Endothelial cell (in vitro differentiated cells): ENCODE measurements at regions not wholly inside any gene's neighbourhood (a gene's known extent, or its start where the extent isn't known, plus 50 kb on each side); places are given as distances from the start of the nearest gene placed in this dataset.

ENCODE experiments used
- DNase-seq: peaks from one replicate; pipeline ENCODE4 v3.0.0; 2021; ENCODE audit warnings: low spot score
- H3K27ac Mint-ChIP-seq: one replicate; pipeline ENCODE4 v1.8.0; 2021; ENCODE audit warnings: mixed read lengths, inconsistent platforms; ENCODE audit not compliant: unreplicated experiment
- H3K27me3 Mint-ChIP-seq: one replicate; pipeline ENCODE4 v1.8.0; 2021; ENCODE audit warnings: mild to moderate bottlenecking, moderate library complexity, mixed read lengths, inconsistent platforms; ENCODE audit not compliant: unreplicated experiment
- H3K36me3 Mint-ChIP-seq: one replicate; pipeline ENCODE4 v1.8.0; 2021; ENCODE audit warnings: mild to moderate bottlenecking, low read depth, mixed read lengths, inconsistent platforms; ENCODE audit not compliant: unreplicated experiment
- H3K4me1 Mint-ChIP-seq: one replicate; pipeline ENCODE4 v1.8.0; 2021; ENCODE audit warnings: mild to moderate bottlenecking, mixed read lengths, inconsistent platforms; ENCODE audit not compliant: unreplicated experiment
- H3K4me3 Mint-ChIP-seq: one replicate; pipeline ENCODE4 v1.8.0; 2021; ENCODE audit warnings: mild to moderate bottlenecking, mixed read lengths, inconsistent platforms; ENCODE audit not compliant: unreplicated experiment
- H3K9me3 Mint-ChIP-seq: one replicate; pipeline ENCODE4 v1.8.0; 2021; ENCODE audit warnings: mixed read lengths, inconsistent platforms; ENCODE audit not compliant: unreplicated experiment
- CTCF ChIP-seq: fragments of 200-600 bp; sonication (generic); IDR thresholded peaks from one replicate; pipeline ENCODE4 v1.5.0; 2021; ENCODE audit warnings: antibody characterized with exemption; ENCODE audit not compliant: unreplicated experiment

DNA sequence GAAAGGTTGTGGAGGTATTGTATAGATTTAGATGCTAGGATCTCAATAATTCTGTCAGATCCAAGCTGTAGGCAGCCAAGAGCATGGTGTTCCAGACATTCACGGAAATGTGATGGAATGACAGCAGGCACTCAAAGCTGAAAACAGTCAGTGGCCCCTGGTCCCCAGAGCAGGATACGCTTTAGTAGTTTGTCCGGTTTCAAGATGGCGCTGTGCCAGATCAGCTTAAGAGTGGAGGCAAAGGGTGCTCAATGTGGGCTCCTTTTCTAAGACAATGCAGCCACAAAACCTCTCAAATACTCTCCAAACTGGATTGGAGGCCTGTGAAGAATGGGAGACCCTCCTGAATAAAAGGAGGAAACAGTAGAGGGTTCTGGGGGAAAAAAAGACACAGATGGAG is 291.2 kb upstream of the HS3ST1 start:
- Mint-ChIP-seq H3K27ac (no peak overlapping the region), H3K36me3 (no peaks in the 10 kb centered on the region), H3K4me1 (peaks cover 3% of the 10 kb centered on the region), H3K9me3 (no peaks in the 10 kb centered on the region), H3K27me3 (no peaks in the 10 kb centered on the region), H3K4me3 (no peak overlapping the region)
- TF ChIP-seq CTCF: no peak
- DNase-seq: no peak

DNA sequence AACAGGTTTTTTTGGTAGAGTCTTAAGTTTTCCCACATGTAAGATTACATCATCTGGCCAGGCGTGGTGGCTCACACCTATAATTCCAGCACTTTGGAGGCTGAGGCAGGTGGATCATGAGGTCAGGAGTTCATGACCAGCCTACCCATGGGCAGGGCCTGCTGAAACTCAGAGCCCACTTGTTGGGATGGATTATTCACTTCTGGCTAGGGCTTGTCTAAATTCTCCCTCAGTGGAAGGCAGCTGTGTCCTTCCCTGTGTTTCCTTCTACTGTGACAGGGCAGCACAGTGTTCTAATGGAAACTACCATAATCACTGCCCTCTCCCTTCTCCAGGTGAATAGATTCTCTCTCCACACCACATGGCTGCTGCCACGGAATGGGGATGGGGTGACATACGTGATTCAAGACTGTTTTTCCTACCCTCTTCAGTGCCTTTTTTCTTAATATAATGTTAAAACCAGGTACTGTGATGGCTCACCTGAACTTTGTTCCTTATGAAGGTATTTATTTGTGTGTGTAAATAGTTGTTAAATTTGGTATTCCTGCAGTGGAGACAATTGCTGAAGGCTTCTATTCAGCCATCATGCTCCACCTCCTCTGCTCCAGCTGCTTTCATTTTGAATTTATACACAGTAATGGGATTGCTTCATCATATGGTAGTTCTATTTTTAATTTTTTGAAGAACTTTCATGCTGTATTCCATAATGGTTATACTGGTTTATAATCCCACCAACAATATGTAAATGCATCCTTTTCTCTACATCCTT is 287.2 kb upstream of the HS3ST1 start:
- H3K4me3 Mint-ChIP-seq: no peak overlapping the region
- no peaks in the 10 kb centered on the region for H3K9me3 Mint-ChIP-seq
- no peak for TF ChIP-seq CTCF
- H3K27me3 Mint-ChIP-seq: no peaks in the 10 kb centered on the region
- peaks cover 3% of the 10 kb centered on the region for H3K4me1 Mint-ChIP-seq
- no peak for DNase-seq
- H3K36me3 Mint-ChIP-seq: no peaks in the 10 kb centered on the region
- no peak overlapping the region for H3K27ac Mint-ChIP-seq

DNA sequence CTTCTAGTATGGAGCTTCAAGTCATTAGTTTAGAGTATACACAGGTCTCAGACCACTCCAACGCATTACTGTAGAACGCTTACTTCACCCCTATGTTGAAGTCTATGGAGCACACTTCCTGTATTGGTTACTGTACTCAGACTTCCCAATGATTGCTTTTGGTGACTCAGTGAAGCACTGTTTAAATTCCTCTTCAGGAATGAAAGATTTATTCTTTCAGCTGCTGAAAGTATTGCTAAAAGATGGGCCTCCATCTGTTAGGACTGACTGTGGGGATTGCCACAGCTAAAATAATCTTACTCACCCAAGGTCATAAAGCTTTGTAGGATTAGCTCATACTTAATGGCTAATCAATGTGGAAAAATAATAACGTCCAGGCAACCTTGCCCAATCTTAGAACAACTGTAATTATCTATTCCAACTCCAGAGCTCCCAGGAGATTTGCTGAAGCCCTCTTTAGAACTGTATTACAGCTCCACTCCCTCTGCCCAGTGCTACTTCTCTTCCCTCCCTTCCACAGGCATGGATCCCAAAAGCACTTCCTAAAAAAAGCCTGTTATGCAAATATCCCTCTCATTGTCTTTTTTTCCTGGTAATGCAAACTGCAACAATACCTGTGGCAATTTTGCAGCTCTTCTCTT is 281.9 kb upstream of the HS3ST1 start:
- DNase-seq: no peak
- no peak for TF ChIP-seq CTCF
- Mint-ChIP-seq H3K4me1 (no peaks in the 10 kb centered on the region), H3K27ac (no peak overlapping the region), H3K4me3 (no peak overlapping the region), H3K36me3 (no peaks in the 10 kb centered on the region), H3K27me3 (no peaks in the 10 kb centered on the region), H3K9me3 (no peaks in the 10 kb centered on the region)

DNA sequence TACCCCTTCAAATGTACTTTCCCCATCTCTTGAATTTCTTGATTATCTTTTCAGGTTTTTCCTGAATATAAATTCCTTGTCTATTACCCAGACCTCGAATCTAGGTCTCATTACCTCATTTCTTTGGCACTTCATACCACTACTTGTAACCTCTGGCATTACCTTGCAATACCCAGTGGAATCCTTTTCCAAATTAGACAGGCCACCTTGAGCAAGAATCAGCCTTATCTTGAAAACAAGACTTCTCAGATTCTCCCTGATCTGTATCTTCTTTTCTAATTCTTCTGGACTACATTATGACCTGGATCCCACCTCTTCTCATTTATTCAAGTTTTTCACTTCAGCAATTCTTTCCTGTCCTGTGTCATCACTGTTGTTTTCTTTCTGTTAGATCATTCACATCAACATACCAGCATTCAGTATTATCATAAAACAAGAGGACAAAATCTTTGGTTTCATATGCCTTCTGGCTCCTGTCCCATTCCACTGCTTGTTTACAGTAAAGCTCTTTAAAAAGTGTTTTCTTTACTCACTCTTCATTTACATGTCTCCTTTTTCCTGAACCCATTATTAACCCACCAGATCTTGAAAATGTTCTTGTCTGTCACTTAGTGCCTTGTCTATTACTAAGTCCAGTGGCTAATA is 275.6 kb upstream of the HS3ST1 start:
- Mint-ChIP-seq H3K36me3 (no peaks in the 10 kb centered on the region), H3K27me3 (no peaks in the 10 kb centered on the region), H3K4me1 (no peaks in the 10 kb centered on the region), H3K4me3 (no peak overlapping the region), H3K9me3 (no peaks in the 10 kb centered on the region), H3K27ac (no peak overlapping the region)
- TF ChIP-seq CTCF: no peak
- DNase-seq: no peak
